Activated CD8-positive, alpha-beta memory T cell treated with anti-CD3 and anti-CD28 coated beads, Interleukin-2, amount 50 U/mL, for 24 hours (primary cell): ENCODE measurements at regions not wholly inside any gene's neighbourhood (a gene's known extent, or its start where the extent isn't known, plus 50 kb on each side); places are given as distances from the start of the nearest gene placed in this dataset.

Source experiments
- DNase-seq: peaks from one replicate; pipeline ENCODE4 v3.0.0-alpha.2; 2020; ENCODE audit errors: extremely low read depth

- DNase-seq: no peak
Observed at GRCh38 chr1:36644556-36644955, 161.8 kb upstream of the CSF3R start.

- DNase-seq: no peak
Observed at GRCh38 chr1:36643371-36644270, 160.9 kb upstream of the CSF3R start.

- DNase-seq: no peak
Observed at GRCh38 chr1:36642802-36643201, 160.1 kb upstream of the CSF3R start.

GRCh38 chr1:36641776-36642175 lies 159.1 kb upstream of the CSF3R start:
- DNase-seq: no peak

- DNase-seq: no peak
Observed at GRCh38 chr1:36639461-36639860, 156.7 kb upstream of the CSF3R start.

- DNase-seq: no peak
Observed at GRCh38 chr1:36638268-36638667, 155.6 kb upstream of the CSF3R start.

GRCh38 chr1:36636206-36636605 lies 153.5 kb upstream of the CSF3R start:
- no peak for DNase-seq

GRCh38 chr1:36635284-36635683 lies 152.6 kb upstream of the CSF3R start:
- no peak for DNase-seq

- DNase-seq: no peak
Observed at GRCh38 chr1:36628804-36629203, 146.1 kb upstream of the CSF3R start.

GRCh38 chr1:36626435-36626834 lies 143.7 kb upstream of the CSF3R start:
- no peak for DNase-seq

GRCh38 chr1:36625935-36626310 lies 143.2 kb upstream of the CSF3R start:
- no peak for DNase-seq

GRCh38 chr1:36625253-36625934 lies 142.7 kb upstream of the CSF3R start:
- DNase-seq: no peak

GRCh38 chr1:36624466-36624865 lies 141.8 kb upstream of the CSF3R start:
- no peak for DNase-seq

GRCh38 chr1:36622741-36623648 lies 140.3 kb upstream of the CSF3R start:
- no peak for DNase-seq

- DNase-seq: no peak
Observed at GRCh38 chr1:36621531-36621930, 138.8 kb upstream of the CSF3R start.

GRCh38 chr1:36620142-36620541 lies 137.4 kb upstream of the CSF3R start:
- no peak for DNase-seq

- DNase-seq: no peak
Observed at GRCh38 chr1:36614991-36615390, 132.3 kb upstream of the CSF3R start.

GRCh38 chr1:36614571-36614970 lies 131.9 kb upstream of the CSF3R start:
- no peak for DNase-seq

GRCh38 chr1:36613721-36614120 lies 131.0 kb upstream of the CSF3R start:
- DNase-seq: no peak

- no peak for DNase-seq
Observed at GRCh38 chr1:36612881-36613280, 130.2 kb upstream of the CSF3R start.

GRCh38 chr1:36612121-36612520 lies 129.4 kb upstream of the CSF3R start:
- no peak for DNase-seq
